Keratinocyte (primary cell): ENCODE measurements at regions not wholly inside any gene's neighbourhood (a gene's known extent, or its start where the extent isn't known, plus 50 kb on each side); places are given as distances from the start of the nearest gene placed in this dataset.

Source experiments
- DNase-seq: peaks from one replicate; pipeline ENCODE4 v3.0.0-alpha.2; 2011; ENCODE audit warnings: low read depth, missing footprints, low spot score
- FAIRE-seq: peaks from 2 replicates; lab custom pipeline; 2011; peaks lifted over from hg19 to GRCh38; lab: Jason Lieb, UNC
- H2AFZ ChIP-seq: 2 replicates; pipeline ENCODE4 v1.6.0; 2012; ENCODE audit warnings: low read length, control low read depth, inconsistent platforms; ENCODE audit not compliant: control insufficient read depth
- H3K27ac ChIP-seq: 2 replicates; pipeline ENCODE4 v1.5.1; 2011; ENCODE audit warnings: low read length; ENCODE audit not compliant: control insufficient read depth, insufficient read depth
- H3K27me3 ChIP-seq: 3 replicates; pipeline ENCODE4 v1.6.0; 2011; ENCODE audit warnings: low read length; ENCODE audit not compliant: control insufficient read depth, insufficient read depth; ENCODE audit errors: extremely low read depth
- H3K36me3 ChIP-seq, 2 experiments: 2 replicates in 1 of 2; 3 replicates in 1 of 2; pipeline ENCODE4 v1.5.1; 2011; ENCODE audit warnings: low read length in 2 of 2, mild to moderate bottlenecking in 1 of 2; ENCODE audit not compliant: control insufficient read depth in 2 of 2, insufficient read depth in 2 of 2; ENCODE audit errors: extremely low read depth in 1 of 2
- H3K4me1 ChIP-seq: 3 replicates; pipeline ENCODE4 v1.5.1; 2011; ENCODE audit warnings: low read length; ENCODE audit not compliant: control insufficient read depth, insufficient read depth; ENCODE audit errors: extremely low read depth
- H3K4me2 ChIP-seq: 3 replicates; pipeline ENCODE4 v1.6.0; 2011; ENCODE audit warnings: low read depth, low read length; ENCODE audit not compliant: control insufficient read depth, insufficient read depth; ENCODE audit errors: extremely low read depth
- H3K4me3 ChIP-seq, 3 experiments: fragments of 200-600 bp in 1 of 3; sonication (generic) in 1 of 3; 2 replicates in 2 of 3; 3 replicates in 1 of 3; pipeline ENCODE4 v1.5.1; 2011 to 2016; ENCODE audit warnings: low read length in 3 of 3, mild to moderate bottlenecking in 3 of 3, control low read depth in 2 of 3, inconsistent platforms in 1 of 3, low read depth in 1 of 3, mixed read lengths in 1 of 3, mixed run types in 1 of 3, moderate library complexity in 1 of 3; ENCODE audit not compliant: control insufficient read depth in 2 of 3, insufficient read depth in 2 of 3; ENCODE audit errors: extremely low read depth in 1 of 3
- H3K79me2 ChIP-seq: 2 replicates; pipeline ENCODE4 v1.6.0; 2012; ENCODE audit warnings: low read length; ENCODE audit not compliant: control insufficient read depth, insufficient read depth
- H3K9ac ChIP-seq: 3 replicates; pipeline ENCODE4 v1.6.0; 2011; ENCODE audit warnings: low read length; ENCODE audit not compliant: control insufficient read depth, insufficient read depth; ENCODE audit errors: extremely low read depth
- H3K9me1 ChIP-seq: 3 replicates; pipeline ENCODE4 v1.6.0; 2011; ENCODE audit warnings: low read length; ENCODE audit not compliant: control insufficient read depth, insufficient read depth; ENCODE audit errors: extremely low read depth
- H3K9me3 ChIP-seq: 2 replicates; pipeline ENCODE4 v1.5.1; 2012; ENCODE audit warnings: low read depth, low read length; ENCODE audit not compliant: control insufficient read depth
- H4K20me1 ChIP-seq: 3 replicates; pipeline ENCODE4 v1.6.0; 2011; ENCODE audit warnings: low read length; ENCODE audit not compliant: control insufficient read depth, insufficient read depth; ENCODE audit errors: extremely low read depth
- EZH2 ChIP-seq: IDR thresholded peaks from one replicate; pipeline ENCODE4 v1.6.1; 2012; ENCODE audit warnings: inconsistent platforms, mild to moderate bottlenecking, low read length, moderate library complexity
- dilution Hi-C: fragments of 300-500 bp; cut with MboI; formaldehyde crosslinking; loops from one replicate; pipeline ENCODE4 v1.7.0; 2020; ENCODE audit warnings: low sequenced_read_pairs; ENCODE audit not compliant: extremely low pct_ligation_motif_present
- TF ChIP-seq, protein P1 (sequence below), 3 experiments: IDR thresholded peaks in 1 of 3; conservative IDR thresholded peaks in 1 of 3; optimal IDR thresholded peaks in 1 of 3; 2 replicates in 2 of 3; 3 replicates in 1 of 3; pipeline versions ENCODE3 to v1.5.1; 2011; ENCODE audit warnings: low read length in 3 of 3, mild to moderate bottlenecking in 3 of 3, moderate library complexity in 2 of 3, control low read depth in 1 of 3, inconsistent platforms in 1 of 3; ENCODE audit not compliant: insufficient read depth in 2 of 3; ENCODE audit errors: extremely low read depth in 1 of 3

DNA sequence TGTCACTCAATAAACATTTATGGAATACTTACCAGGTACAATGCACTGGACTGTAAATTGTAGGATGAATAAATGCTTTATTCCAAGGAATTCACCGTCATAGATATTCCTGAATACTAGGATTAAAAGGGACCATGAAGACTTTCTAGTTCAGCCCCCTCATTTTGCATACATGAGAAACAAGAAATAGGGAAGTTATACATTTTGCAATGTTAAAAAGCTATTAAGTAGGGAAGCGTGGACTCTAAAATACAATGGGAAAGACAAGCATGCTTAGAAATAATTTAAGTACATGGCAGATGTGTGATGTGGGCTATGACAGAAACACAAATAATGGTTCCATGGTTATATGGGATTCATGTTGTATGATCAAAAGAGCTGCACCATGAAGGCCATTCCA is 89.4 kb upstream of the SYT10 start:
- dilution Hi-C loops: no loop called here
- FAIRE-seq: no peak

DNA sequence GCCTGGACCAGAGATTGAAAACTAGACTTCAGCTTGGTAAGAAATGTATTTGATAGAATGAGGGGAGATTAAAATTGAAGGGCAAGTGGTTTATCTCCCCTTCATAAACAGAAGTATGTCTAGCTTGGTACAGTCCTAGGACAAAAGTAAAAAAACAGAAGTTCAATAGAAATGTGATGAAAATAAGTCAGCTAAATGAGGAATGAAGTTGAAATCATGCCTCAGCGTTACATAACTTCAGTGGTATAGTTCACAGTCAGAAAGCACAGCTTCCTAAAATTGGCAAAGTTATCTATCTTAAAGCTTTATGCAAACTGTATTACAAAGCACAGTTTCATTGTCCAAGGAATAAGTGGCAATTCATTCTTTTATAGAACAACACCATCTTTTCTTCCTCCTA is 90.2 kb upstream of the SYT10 start:
- Histone ChIP-seq H2AFZ (no peak overlapping the region), H3K9me3 (no peaks in the 10 kb centered on the region), H3K4me2 (no peak overlapping the region), H3K9ac (no peak overlapping the region), H3K27ac (no peak overlapping the region), H3K4me1 (no peaks in the 10 kb centered on the region), H4K20me1 (no peaks in the 10 kb centered on the region), H3K36me3 (no peaks in the 10 kb centered on the region), H3K4me3 (no peak overlapping the region), H3K27me3 (no peaks in the 10 kb centered on the region), H3K9me1 (no peaks in the 10 kb centered on the region), H3K79me2 (no peaks in the 10 kb centered on the region)
- no peak for TF ChIP-seq EZH2
- TF ChIP-seq, protein P1, sequence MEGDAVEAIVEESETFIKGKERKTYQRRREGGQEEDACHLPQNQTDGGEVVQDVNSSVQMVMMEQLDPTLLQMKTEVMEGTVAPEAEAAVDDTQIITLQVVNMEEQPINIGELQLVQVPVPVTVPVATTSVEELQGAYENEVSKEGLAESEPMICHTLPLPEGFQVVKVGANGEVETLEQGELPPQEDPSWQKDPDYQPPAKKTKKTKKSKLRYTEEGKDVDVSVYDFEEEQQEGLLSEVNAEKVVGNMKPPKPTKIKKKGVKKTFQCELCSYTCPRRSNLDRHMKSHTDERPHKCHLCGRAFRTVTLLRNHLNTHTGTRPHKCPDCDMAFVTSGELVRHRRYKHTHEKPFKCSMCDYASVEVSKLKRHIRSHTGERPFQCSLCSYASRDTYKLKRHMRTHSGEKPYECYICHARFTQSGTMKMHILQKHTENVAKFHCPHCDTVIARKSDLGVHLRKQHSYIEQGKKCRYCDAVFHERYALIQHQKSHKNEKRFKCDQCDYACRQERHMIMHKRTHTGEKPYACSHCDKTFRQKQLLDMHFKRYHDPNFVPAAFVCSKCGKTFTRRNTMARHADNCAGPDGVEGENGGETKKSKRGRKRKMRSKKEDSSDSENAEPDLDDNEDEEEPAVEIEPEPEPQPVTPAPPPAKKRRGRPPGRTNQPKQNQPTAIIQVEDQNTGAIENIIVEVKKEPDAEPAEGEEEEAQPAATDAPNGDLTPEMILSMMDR (optimal IDR thresholded peaks at IDR 0.05 in 1 of 3, IDR thresholded peaks at IDR 0.05 in 1 of 3, conservative IDR thresholded peaks at IDR 0.05 in 1 of 3; ENCODE audit: extremely low read depth in 1 of 3, insufficient read depth in 2 of 3, low read length in 3 of 3): no peak
- dilution Hi-C loops: no loop called here
- FAIRE-seq: no peak
- DNase-seq: no peak

More for the DNA sequence above, 89.4 kb upstream of the SYT10 start:
- H4K20me1 ChIP-seq: no peaks in the 10 kb centered on the region
- no peak for DNase-seq
- no peaks in the 10 kb centered on the region for H3K9me3 ChIP-seq
- H3K27me3 ChIP-seq: no peaks in the 10 kb centered on the region
- no peaks in the 10 kb centered on the region for H3K36me3 ChIP-seq
- no peak overlapping the region for H2AFZ ChIP-seq
- no peaks in the 10 kb centered on the region for H3K79me2 ChIP-seq
- no peak overlapping the region for H3K4me2 ChIP-seq
- H3K4me3 ChIP-seq: no peak overlapping the region
- no peaks in the 10 kb centered on the region for H3K4me1 ChIP-seq
- no peaks in the 10 kb centered on the region for H3K9me1 ChIP-seq
- TF ChIP-seq EZH2: no peak
- TF ChIP-seq, protein P1 (optimal IDR thresholded peaks at IDR 0.05 in 1 of 3, IDR thresholded peaks at IDR 0.05 in 1 of 3, conservative IDR thresholded peaks at IDR 0.05 in 1 of 3; ENCODE audit: extremely low read depth in 1 of 3, insufficient read depth in 2 of 3, low read length in 3 of 3): no peak
- H3K9ac ChIP-seq: no peak overlapping the region
- H3K27ac ChIP-seq: no peak overlapping the region
